HEK293 (cell line): ENCODE measurements at regions not wholly inside any gene's neighbourhood (a gene's known extent, or its start where the extent isn't known, plus 50 kb on each side); places are given as distances from the start of the nearest gene placed in this dataset.

Experiments used
- HOXD13 ChIP-seq: sonication (generic); formaldehyde crosslinking; IDR thresholded peaks from 2 replicates; pipeline ENCODE4 v1.8.0; 2022; ENCODE audit warnings: missing genetic modification reagents, borderline replicate concordance
- ZNF112 ChIP-seq: fragments of 450-650 bp; formaldehyde crosslinking; IDR thresholded peaks from 2 replicates; pipeline ENCODE4 v1.5.0; 2017; ENCODE audit warnings: missing biosample characterization, missing genetic modification characterization
- ZNF121 ChIP-seq: fragments of 450-650 bp; formaldehyde crosslinking; IDR thresholded peaks from 2 replicates; pipeline ENCODE4 v1.5.1; 2016; ENCODE audit warnings: missing biosample characterization, missing genetic modification characterization
- ZNF146 ChIP-seq: fragments of 450-650 bp; formaldehyde crosslinking; IDR thresholded peaks from 2 replicates; pipeline ENCODE4 v1.5.1; 2016; ENCODE audit warnings: missing biosample characterization, missing genetic modification characterization
- ZNF223 ChIP-seq: fragments of 450-650 bp; formaldehyde crosslinking; IDR thresholded peaks from 2 replicates; pipeline ENCODE4 v1.5.1; 2016; ENCODE audit warnings: missing biosample characterization, missing genetic modification characterization
- ZNF274 ChIP-seq, 2 experiments: fragments of 200-500 bp in 1 of 2; fragments of 450-650 bp in 1 of 2; sonication (Bioruptor generic) in 1 of 2; formaldehyde crosslinking in 1 of 2; IDR thresholded peaks; 2 replicates each; pipeline versions ENCODE4 v1.5.1 to v1.6.1; 2014 to 2016; ENCODE audit warnings: borderline replicate concordance in 1 of 2, inconsistent platforms in 1 of 2, low read length in 1 of 2, missing biosample characterization in 1 of 2, missing genetic modification characterization in 1 of 2
- ZNF473 ChIP-seq: fragments of 450-650 bp; formaldehyde crosslinking; IDR thresholded peaks from 2 replicates; pipeline ENCODE4 v1.5.1; 2017; ENCODE audit warnings: missing biosample characterization, missing genetic modification characterization
- ZNF660 ChIP-seq: fragments of 450-650 bp; IDR thresholded peaks from 2 replicates; pipeline ENCODE4 v1.5.1; 2018; ENCODE audit warnings: missing biosample characterization, mild to moderate bottlenecking, missing genetic modification characterization
- TF ChIP-seq, protein P1 (sequence below): fragments of 450-650 bp; formaldehyde crosslinking; IDR thresholded peaks from 2 replicates; pipeline ENCODE4 v1.5.1; 2016; ENCODE audit warnings: missing biosample characterization, missing genetic modification characterization

DNA sequence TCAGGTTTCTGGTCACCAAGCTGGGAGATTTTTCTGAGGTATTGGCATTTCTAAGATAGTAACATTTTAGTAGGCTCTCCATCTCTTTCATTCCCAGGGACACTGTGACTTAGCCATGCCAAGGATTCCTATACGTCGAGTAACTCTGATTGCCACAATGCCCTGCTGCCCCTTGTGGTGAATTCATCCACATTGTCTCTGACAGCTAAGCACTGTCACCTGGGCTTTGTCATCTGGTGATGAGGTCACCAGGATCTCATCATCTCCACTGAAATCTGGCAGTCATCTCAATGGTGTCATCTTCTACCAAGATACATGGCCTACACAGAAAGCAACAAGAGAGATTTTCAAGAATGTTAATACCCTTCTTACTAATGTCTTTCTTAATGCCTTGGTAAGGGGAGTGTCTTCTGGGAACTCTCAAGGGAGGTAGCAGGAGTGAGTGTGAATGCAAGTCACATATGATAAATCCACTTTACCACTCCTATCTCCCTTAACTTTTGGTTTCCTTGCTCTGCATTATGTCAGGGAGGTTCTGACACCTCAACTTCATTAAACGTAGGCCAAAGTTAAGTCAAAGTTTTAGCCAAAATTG, 246.7 kb downstream of the CD109 start:
- TF ChIP-seq ZNF146 (tag by site-specific recombination) (no peak), ZNF274 (IDR thresholded peaks at IDR 0.05; ENCODE audit: low read length) (no peak), ZNF274 (tag by site-specific recombination; IDR thresholded peaks at IDR 0.05; ENCODE audit: borderline replicate concordance) (no peak), ZNF223 (tag by site-specific recombination) (no peak), ZNF660 (no peak), ZNF112 (tag by site-specific recombination) (no peak), ZNF121 (tag by site-specific recombination) (no peak), HOXD13 (no peak), ZNF473 (no peak)
- TF ChIP-seq, protein P1, sequence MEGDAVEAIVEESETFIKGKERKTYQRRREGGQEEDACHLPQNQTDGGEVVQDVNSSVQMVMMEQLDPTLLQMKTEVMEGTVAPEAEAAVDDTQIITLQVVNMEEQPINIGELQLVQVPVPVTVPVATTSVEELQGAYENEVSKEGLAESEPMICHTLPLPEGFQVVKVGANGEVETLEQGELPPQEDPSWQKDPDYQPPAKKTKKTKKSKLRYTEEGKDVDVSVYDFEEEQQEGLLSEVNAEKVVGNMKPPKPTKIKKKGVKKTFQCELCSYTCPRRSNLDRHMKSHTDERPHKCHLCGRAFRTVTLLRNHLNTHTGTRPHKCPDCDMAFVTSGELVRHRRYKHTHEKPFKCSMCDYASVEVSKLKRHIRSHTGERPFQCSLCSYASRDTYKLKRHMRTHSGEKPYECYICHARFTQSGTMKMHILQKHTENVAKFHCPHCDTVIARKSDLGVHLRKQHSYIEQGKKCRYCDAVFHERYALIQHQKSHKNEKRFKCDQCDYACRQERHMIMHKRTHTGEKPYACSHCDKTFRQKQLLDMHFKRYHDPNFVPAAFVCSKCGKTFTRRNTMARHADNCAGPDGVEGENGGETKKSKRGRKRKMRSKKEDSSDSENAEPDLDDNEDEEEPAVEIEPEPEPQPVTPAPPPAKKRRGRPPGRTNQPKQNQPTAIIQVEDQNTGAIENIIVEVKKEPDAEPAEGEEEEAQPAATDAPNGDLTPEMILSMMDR (tag by site-specific recombination) = no peak
